ENCODE measurements at regions not wholly inside any gene's neighbourhood (a gene's known extent, or its start where the extent isn't known, plus 50 kb on each side); places are given as distances from the start of the nearest gene placed in this dataset.

DNA sequence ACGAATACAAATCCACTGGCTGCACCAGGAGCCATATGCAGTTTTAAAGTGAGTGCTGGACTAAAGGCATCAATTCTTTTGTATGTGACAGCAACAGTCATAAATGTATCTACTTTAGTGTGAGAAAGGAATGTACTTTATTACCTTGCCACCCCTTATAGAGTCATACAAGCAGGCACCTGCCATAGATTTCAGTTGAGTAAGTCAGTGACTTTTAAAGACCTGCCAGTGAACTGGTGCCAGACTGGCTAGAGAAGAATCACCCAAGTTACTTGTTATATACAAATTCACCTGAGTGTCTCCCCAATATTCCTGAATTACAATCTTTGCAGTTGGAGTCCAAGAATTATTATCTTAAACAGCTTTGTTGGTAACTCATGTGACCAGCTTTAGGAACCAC, 547.9 kb downstream of the COL12A1 start:
- TF ChIP-seq, protein P1, sequence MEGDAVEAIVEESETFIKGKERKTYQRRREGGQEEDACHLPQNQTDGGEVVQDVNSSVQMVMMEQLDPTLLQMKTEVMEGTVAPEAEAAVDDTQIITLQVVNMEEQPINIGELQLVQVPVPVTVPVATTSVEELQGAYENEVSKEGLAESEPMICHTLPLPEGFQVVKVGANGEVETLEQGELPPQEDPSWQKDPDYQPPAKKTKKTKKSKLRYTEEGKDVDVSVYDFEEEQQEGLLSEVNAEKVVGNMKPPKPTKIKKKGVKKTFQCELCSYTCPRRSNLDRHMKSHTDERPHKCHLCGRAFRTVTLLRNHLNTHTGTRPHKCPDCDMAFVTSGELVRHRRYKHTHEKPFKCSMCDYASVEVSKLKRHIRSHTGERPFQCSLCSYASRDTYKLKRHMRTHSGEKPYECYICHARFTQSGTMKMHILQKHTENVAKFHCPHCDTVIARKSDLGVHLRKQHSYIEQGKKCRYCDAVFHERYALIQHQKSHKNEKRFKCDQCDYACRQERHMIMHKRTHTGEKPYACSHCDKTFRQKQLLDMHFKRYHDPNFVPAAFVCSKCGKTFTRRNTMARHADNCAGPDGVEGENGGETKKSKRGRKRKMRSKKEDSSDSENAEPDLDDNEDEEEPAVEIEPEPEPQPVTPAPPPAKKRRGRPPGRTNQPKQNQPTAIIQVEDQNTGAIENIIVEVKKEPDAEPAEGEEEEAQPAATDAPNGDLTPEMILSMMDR (IDR thresholded peaks at IDR 0.05 in 4 of 5, conservative IDR thresholded peaks at IDR 0.05 in 1 of 5), result no peak
- no peak for TF ChIP-seq POLR2A (IDR thresholded peaks at IDR 0.05)
